Natural killer cell (primary cell): ENCODE measurements at regions not wholly inside any gene's neighbourhood (a gene's known extent, or its start where the extent isn't known, plus 50 kb on each side); places are given as distances from the start of the nearest gene placed in this dataset.

ENCODE experiments used
- ATAC-seq, 3 donors: fragments of 150-1000 bp in 2 of 3; fragments of 200-7000 bp in 1 of 3; cut with Tn5 transposase; 1 replicate in 1 of 3; 2 replicates in 2 of 3; pipeline ENCODE4 v1.10.0; 2021; ENCODE audit warnings: mild to moderate bottlenecking in 2 of 3, moderate library complexity in 2 of 3
- DNase-seq, 2 donors: peaks; one replicate each; pipeline versions ENCODE4 v3.0.0 to v3.0.0-alpha.2; 2013 to 2021; ENCODE audit warnings: mixed read lengths in 1 of 2
- H3K27ac ChIP-seq: one replicate; pipeline ENCODE4 v1.5.1; 2013; ENCODE audit warnings: mild to moderate bottlenecking, low read length
- H3K27me3 ChIP-seq: one replicate; pipeline ENCODE4 v1.6.1; 2013; ENCODE audit warnings: low read length; ENCODE audit not compliant: control insufficient read depth, insufficient read depth
- H3K36me3 ChIP-seq: one replicate; pipeline ENCODE4 v1.6.1; 2013; ENCODE audit warnings: low read length; ENCODE audit not compliant: control insufficient read depth, insufficient read depth
- H3K4me1 ChIP-seq: one replicate; pipeline ENCODE4 v1.6.1; 2013; ENCODE audit warnings: low read length; ENCODE audit not compliant: control insufficient read depth, insufficient read depth
- H3K4me3 ChIP-seq: one replicate; pipeline ENCODE4 v1.5.1; 2013; ENCODE audit warnings: low read length
- H3K9me3 ChIP-seq: one replicate; pipeline ENCODE4 v1.6.1; 2013; ENCODE audit warnings: low read length; ENCODE audit not compliant: control insufficient read depth, insufficient read depth
- H3K27ac Mint-ChIP-seq, 2 donors: one replicate each; pipeline ENCODE4 v1.8.0; 2022; ENCODE audit warnings: mild to moderate bottlenecking in 2 of 2, mixed read lengths in 2 of 2, moderate library complexity in 1 of 2
- H3K27me3 Mint-ChIP-seq, 2 donors: one replicate each; pipeline ENCODE4 v1.8.0; 2022; ENCODE audit warnings: low read depth in 2 of 2, mixed read lengths in 2 of 2
- H3K36me3 Mint-ChIP-seq: one replicate; pipeline ENCODE4 v1.8.0; 2022; ENCODE audit warnings: mixed read lengths
- H3K4me1 Mint-ChIP-seq, 2 donors: one replicate each; pipeline ENCODE4 v1.8.0; 2022; ENCODE audit warnings: mixed read lengths in 2 of 2
- H3K4me3 Mint-ChIP-seq: one replicate; pipeline ENCODE4 v1.8.0; 2022; ENCODE audit warnings: mild to moderate bottlenecking, moderate library complexity, mixed read lengths
- H3K9me3 Mint-ChIP-seq, 2 donors: one replicate each; pipeline ENCODE4 v1.8.0; 2022; ENCODE audit warnings: mixed read lengths in 2 of 2
- CTCF ChIP-seq: fragments of 200-600 bp; IDR thresholded peaks from one replicate; pipeline ENCODE4 v1.8.0; 2022; ENCODE audit warnings: antibody characterized with exemption
- WGBS: methylation state at CpG from one replicate; pipeline ENCODE4 v1.1.7; 2013; ENCODE audit warnings: missing lambda C conversion rate; ENCODE audit not compliant: insufficient coverage; 5-methylcytosine and 5-hydroxymethylcytosine counted together
- intact Hi-C: fragments of 100-400 bp; cut with micrococcal nuclease; formaldehyde crosslinking; loops from one replicate; pipeline ENCODE4 v1.14.2; 2022

GRCh38 chr17:71753070-71753469, 367.8 kb upstream of the SOX9 start:
- Mint-ChIP-seq H3K9me3 (peaks cover 5% of the 10 kb centered on the region in 2 donors), H3K27ac (no peak overlapping the region), H3K4me3 (no peak overlapping the region), H3K27me3 (no peaks in the 10 kb centered on the region), H3K4me1 (no peaks in the 10 kb centered on the region), H3K36me3 (no peaks in the 10 kb centered on the region)
- H3K9me3 ChIP-seq: no peaks in the 10 kb centered on the region
- intact Hi-C loops: no loop called here
- DNase-seq (no peak), ATAC-seq (no peak)
- H3K36me3 ChIP-seq: no peaks in the 10 kb centered on the region
- H3K27ac ChIP-seq: no peak overlapping the region
- TF ChIP-seq CTCF: no peak
- H3K4me3 ChIP-seq: no peak overlapping the region
- H3K4me1 ChIP-seq: no peaks in the 10 kb centered on the region
- H3K27me3 ChIP-seq: no peaks in the 10 kb centered on the region
- 64% methylated on average over 2 of the region's 3 CpGs for WGBS

- intact Hi-C loops: no loop called here
- H3K9me3 Mint-ChIP-seq: peaks cover 4 to 5% of the 10 kb centered on the region in 2 donors
- DNase-seq: no peak
- TF ChIP-seq CTCF: no peak
- WGBS: 78% methylated on average over 5 of the region's 5 CpGs
- Histone ChIP-seq H3K9me3 (no peaks in the 10 kb centered on the region), H3K27me3 (no peaks in the 10 kb centered on the region), H3K4me1 (no peaks in the 10 kb centered on the region), H3K4me3 (no peak overlapping the region), H3K27ac (no peak overlapping the region), H3K36me3 (no peaks in the 10 kb centered on the region)
- no peaks in the 10 kb centered on the region for H3K36me3 Mint-ChIP-seq
- H3K4me1 Mint-ChIP-seq: no peaks in the 10 kb centered on the region
- ATAC-seq: no peak
- H3K27me3 Mint-ChIP-seq: no peaks in the 10 kb centered on the region
- no peak overlapping the region for H3K4me3 Mint-ChIP-seq
- no peak overlapping the region for H3K27ac Mint-ChIP-seq
These were observed 363.7 kb upstream of the SOX9 start for GRCh38 chr17:71757156-71757555.

GRCh38 chr17:71757956-71758355, 362.9 kb upstream of the SOX9 start:
- no peak for TF ChIP-seq CTCF
- Mint-ChIP-seq H3K4me1 (no peaks in the 10 kb centered on the region), H3K9me3 (peaks cover 2 to 5% of the 10 kb centered on the region in 2 donors), H3K4me3 (no peak overlapping the region), H3K27me3 (no peaks in the 10 kb centered on the region), H3K27ac (no peak overlapping the region), H3K36me3 (no peaks in the 10 kb centered on the region)
- no peak for DNase-seq
- ATAC-seq: no peak
- intact Hi-C loops: no loop called here
- Histone ChIP-seq H3K36me3 (no peaks in the 10 kb centered on the region), H3K9me3 (no peaks in the 10 kb centered on the region), H3K4me1 (no peaks in the 10 kb centered on the region), H3K27ac (no peak overlapping the region), H3K4me3 (no peak overlapping the region), H3K27me3 (no peaks in the 10 kb centered on the region)
- no CpG with 5 or more reads among the region's 1 CpG for WGBS

- intact Hi-C loops: no loop called here
- DNase-seq (no peak), ATAC-seq (no peak)
- no peak for TF ChIP-seq CTCF
- 61% methylated on average over 3 of the region's 8 CpGs for WGBS
- Mint-ChIP-seq H3K9me3 (peaks cover 3 to 5% of the 10 kb centered on the region in 2 donors), H3K27me3 (no peaks in the 10 kb centered on the region), H3K4me3 (no peak overlapping the region), H3K4me1 (no peaks in the 10 kb centered on the region), H3K36me3 (no peaks in the 10 kb centered on the region), H3K27ac (no peak overlapping the region)
- Histone ChIP-seq H3K9me3 (no peaks in the 10 kb centered on the region), H3K27ac (no peak overlapping the region), H3K4me3 (no peak overlapping the region), H3K4me1 (no peaks in the 10 kb centered on the region), H3K27me3 (no peaks in the 10 kb centered on the region), H3K36me3 (no peaks in the 10 kb centered on the region)
These were observed 361.3 kb upstream of the SOX9 start for GRCh38 chr17:71759422-71760060.
